ENCODE measurements at regions not wholly inside any gene's neighbourhood (a gene's known extent, or its start where the extent isn't known, plus 50 kb on each side); places are given as distances from the start of the nearest gene placed in this dataset.

DNA sequence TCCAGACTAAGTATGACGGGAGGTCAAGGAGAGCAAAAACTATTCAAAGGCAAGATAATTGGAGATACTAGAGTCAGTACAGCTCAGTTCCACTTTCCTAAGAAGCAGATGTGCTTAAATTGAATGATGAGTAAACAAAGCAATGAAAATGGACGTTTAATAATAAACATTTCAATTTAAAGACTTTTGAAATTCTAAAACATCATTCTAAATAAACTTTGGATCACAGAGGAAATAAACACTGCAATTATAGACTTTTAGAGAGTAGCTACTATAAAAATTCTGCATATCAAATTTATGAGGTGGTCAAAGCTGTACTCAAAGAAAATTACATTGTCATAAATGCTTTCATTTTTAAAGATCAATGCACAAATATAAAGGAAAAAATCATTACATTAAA lies 418.3 kb downstream of the GPAM start:
- TF ChIP-seq, protein P1, sequence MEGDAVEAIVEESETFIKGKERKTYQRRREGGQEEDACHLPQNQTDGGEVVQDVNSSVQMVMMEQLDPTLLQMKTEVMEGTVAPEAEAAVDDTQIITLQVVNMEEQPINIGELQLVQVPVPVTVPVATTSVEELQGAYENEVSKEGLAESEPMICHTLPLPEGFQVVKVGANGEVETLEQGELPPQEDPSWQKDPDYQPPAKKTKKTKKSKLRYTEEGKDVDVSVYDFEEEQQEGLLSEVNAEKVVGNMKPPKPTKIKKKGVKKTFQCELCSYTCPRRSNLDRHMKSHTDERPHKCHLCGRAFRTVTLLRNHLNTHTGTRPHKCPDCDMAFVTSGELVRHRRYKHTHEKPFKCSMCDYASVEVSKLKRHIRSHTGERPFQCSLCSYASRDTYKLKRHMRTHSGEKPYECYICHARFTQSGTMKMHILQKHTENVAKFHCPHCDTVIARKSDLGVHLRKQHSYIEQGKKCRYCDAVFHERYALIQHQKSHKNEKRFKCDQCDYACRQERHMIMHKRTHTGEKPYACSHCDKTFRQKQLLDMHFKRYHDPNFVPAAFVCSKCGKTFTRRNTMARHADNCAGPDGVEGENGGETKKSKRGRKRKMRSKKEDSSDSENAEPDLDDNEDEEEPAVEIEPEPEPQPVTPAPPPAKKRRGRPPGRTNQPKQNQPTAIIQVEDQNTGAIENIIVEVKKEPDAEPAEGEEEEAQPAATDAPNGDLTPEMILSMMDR (IDR thresholded peaks at IDR 0.05; ENCODE audit: control extremely low read depth in 1 of 3, insufficient read depth in 1 of 3, low read depth in 1 of 3, low read length in 3 of 3): no peak
- TF ChIP-seq POLR2AphosphoS5 (IDR thresholded peaks at IDR 0.05; ENCODE audit: low read depth, low read length) (no peak), CBX5 (IDR thresholded peaks at IDR 0.05; ENCODE audit: low read depth, low read length) (no peak), JUN (IDR thresholded peaks at IDR 0.05; ENCODE audit: low read depth, low read length) (no peak), TCF12 (IDR thresholded peaks at IDR 0.05; ENCODE audit: low read depth, low read length) (no peak), FOSL1 (IDR thresholded peaks at IDR 0.05; ENCODE audit: insufficient read depth, low read depth, low read length) (no peak), SIX5 (IDR thresholded peaks at IDR 0.05; ENCODE audit: low read depth, low read length) (no peak), SP1 (IDR thresholded peaks at IDR 0.05; ENCODE audit: low read depth, low read length) (no peak), POLR2A (IDR thresholded peaks at IDR 0.05; ENCODE audit: control extremely low read depth in 1 of 2, low read depth in 2 of 2, low read length in 2 of 2) (no peak), EZH2 (IDR thresholded peaks at IDR 0.05; ENCODE audit: low read depth, low read length, severe bottlenecking) (no peak)
- TF ChIP-seq, protein P2, sequence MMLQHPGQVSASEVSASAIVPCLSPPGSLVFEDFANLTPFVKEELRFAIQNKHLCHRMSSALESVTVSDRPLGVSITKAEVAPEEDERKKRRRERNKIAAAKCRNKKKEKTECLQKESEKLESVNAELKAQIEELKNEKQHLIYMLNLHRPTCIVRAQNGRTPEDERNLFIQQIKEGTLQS (IDR thresholded peaks at IDR 0.05; ENCODE audit: insufficient read depth, low read depth, low read length): no peak
- TF ChIP-seq, protein P3, sequence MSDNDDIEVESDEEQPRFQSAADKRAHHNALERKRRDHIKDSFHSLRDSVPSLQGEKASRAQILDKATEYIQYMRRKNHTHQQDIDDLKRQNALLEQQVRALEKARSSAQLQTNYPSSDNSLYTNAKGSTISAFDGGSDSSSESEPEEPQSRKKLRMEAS (IDR thresholded peaks at IDR 0.05): no peak
- TF ChIP-seq, protein P4, sequence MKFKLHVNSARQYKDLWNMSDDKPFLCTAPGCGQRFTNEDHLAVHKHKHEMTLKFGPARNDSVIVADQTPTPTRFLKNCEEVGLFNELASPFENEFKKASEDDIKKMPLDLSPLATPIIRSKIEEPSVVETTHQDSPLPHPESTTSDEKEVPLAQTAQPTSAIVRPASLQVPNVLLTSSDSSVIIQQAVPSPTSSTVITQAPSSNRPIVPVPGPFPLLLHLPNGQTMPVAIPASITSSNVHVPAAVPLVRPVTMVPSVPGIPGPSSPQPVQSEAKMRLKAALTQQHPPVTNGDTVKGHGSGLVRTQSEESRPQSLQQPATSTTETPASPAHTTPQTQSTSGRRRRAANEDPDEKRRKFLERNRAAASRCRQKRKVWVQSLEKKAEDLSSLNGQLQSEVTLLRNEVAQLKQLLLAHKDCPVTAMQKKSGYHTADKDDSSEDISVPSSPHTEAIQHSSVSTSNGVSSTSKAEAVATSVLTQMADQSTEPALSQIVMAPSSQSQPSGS (IDR thresholded peaks at IDR 0.05; ENCODE audit: low read length): no peak
- TF ChIP-seq, protein P5, sequence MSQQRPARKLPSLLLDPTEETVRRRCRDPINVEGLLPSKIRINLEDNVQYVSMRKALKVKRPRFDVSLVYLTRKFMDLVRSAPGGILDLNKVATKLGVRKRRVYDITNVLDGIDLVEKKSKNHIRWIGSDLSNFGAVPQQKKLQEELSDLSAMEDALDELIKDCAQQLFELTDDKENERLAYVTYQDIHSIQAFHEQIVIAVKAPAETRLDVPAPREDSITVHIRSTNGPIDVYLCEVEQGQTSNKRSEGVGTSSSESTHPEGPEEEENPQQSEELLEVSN (IDR thresholded peaks at IDR 0.05): no peak

Measured in H1 (cell line).